ENCODE measurements at regions not wholly inside any gene's neighbourhood (a gene's known extent, or its start where the extent isn't known, plus 50 kb on each side); places are given as distances from the start of the nearest gene placed in this dataset.

DNA sequence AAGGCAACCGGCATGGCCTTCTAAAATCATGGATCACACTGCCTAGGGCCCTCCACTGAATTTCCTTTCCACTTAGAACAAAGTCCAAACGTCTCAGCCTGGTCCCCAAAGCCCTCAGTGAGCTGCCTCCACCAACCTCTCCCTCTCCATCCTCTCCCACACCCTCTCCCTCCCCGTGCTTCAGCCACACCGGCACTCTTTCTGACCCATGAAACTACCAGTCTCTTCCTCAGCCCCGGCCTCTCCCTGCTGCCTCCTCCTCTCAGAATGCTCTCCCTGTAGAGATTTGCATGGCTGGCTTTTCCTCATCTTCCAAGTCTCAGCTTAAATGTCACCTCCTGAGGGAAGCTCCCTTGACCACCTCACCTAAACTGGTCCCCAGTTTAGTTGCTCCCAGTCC, 219.0 kb upstream of the ZMIZ1 start:
- TF ChIP-seq CTCF (IDR thresholded peaks at IDR 0.05; ENCODE audit: borderline replicate concordance, control extremely low read depth, extremely low read depth, insufficient read depth, missing control alignments): no peak
- DNase-seq (ENCODE audit: low spot score): no peak
- in situ Hi-C loops (cut with MboI; ENCODE audit: low sequenced_read_pairs, unreplicated experiment): no loop called here

GRCh38 chr10:78850644-78851435, 217.9 kb upstream of the ZMIZ1 start:
- DNase-seq (ENCODE audit: low spot score): no peak
- in situ Hi-C loops (cut with MboI; ENCODE audit: low sequenced_read_pairs, unreplicated experiment): no loop called here
- no peak for TF ChIP-seq CTCF (IDR thresholded peaks at IDR 0.05; ENCODE audit: borderline replicate concordance, control extremely low read depth, extremely low read depth, insufficient read depth, missing control alignments)

- DNase-seq (ENCODE audit: low spot score): no peak
- no peak for TF ChIP-seq CTCF (IDR thresholded peaks at IDR 0.05; ENCODE audit: borderline replicate concordance, control extremely low read depth, extremely low read depth, insufficient read depth, missing control alignments)
- in situ Hi-C loops (cut with MboI; ENCODE audit: low sequenced_read_pairs, unreplicated experiment): no loop called here
These were observed 217.1 kb upstream of the ZMIZ1 start for GRCh38 chr10:78851647-78852046.

DNA sequence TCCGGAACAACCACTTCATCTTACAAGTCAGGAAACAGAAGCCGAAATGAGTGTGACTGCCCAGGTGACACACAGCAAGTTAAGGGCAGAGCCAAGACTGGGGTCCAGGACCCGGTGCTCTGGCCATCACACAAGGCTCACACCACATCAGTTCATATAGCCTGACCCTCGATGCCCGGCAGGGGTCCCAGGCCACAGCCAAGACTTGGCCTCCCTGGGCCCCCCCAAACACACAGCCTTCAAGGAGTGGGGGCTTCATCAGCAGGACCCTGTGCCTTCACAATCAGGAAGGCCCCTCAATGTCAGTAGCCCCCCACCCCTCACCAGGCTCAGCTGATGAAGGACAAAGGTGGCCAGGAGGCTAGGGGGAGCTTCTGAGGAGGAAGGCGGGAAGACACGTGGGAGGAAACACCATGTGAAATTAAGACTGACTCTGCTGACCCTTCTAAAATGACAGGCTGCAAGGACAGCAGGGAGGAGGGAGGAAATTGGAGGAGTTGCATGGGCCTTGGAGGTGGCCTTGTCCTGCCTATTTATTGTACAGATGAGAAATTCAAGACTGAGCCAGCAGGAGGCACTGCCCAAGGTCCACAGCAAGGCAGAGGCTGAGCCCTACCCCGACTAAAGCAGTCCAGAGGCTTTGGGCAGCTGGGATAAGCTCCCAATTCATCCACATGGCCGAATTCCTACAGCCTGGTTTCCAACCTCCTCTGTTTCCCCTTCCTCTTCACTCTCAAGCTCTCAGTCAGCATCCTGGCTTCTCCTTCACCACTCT, 216.1 kb upstream of the ZMIZ1 start:
- no peak for TF ChIP-seq CTCF (IDR thresholded peaks at IDR 0.05; ENCODE audit: borderline replicate concordance, control extremely low read depth, extremely low read depth, insufficient read depth, missing control alignments)
- DNase-seq (ENCODE audit: low spot score): peak; percentile 39
- in situ Hi-C loops (cut with MboI; ENCODE audit: low sequenced_read_pairs, unreplicated experiment): no loop called here

- no peak for DNase-seq (ENCODE audit: low spot score)
- in situ Hi-C loops (cut with MboI; ENCODE audit: low sequenced_read_pairs, unreplicated experiment): no loop called here
- no peak for TF ChIP-seq CTCF (IDR thresholded peaks at IDR 0.05; ENCODE audit: borderline replicate concordance, control extremely low read depth, extremely low read depth, insufficient read depth, missing control alignments)
These were observed 214.9 kb upstream of the ZMIZ1 start for GRCh38 chr10:78853864-78854263.

DNA sequence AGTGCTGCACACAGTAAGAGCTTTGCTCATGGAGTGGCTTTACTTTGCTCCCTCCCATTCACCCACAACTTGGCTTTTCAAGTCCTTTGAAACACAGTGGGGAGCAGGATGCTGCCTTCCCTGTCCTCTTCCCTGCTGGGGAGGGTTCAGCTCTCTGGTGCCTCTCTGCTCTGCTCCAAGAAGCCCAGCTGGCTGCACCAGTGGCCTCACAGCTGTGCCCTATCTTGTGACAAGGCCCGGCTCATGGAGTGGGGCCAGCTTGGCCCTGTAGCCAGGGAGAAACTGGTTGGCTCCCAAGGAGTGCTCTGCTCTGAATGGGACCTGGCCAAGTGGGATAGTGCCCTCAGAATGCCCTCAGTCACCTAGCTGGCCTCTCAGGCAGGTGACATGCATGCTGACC, 212.3 kb upstream of the ZMIZ1 start:
- no peak for DNase-seq (ENCODE audit: low spot score)
- in situ Hi-C loops (cut with MboI; ENCODE audit: low sequenced_read_pairs, unreplicated experiment): no loop called here
- TF ChIP-seq CTCF (IDR thresholded peaks at IDR 0.05; ENCODE audit: borderline replicate concordance, control extremely low read depth, extremely low read depth, insufficient read depth, missing control alignments): no peak

Data from GM13976 (cell line).